ENCODE measurements at regions not wholly inside any gene's neighbourhood (a gene's known extent, or its start where the extent isn't known, plus 50 kb on each side); places are given as distances from the start of the nearest gene placed in this dataset.
"Not testable (repeated sequence)": the region's sequence is repeated elsewhere in the genome, so short reads cannot be mapped to it uniquely, and the experiment has no call there.

- no peak for DNase-seq (ENCODE audit: low spot score)
Measured at GRCh38 chr14:71536927-71537772, 395.1 kb upstream of the RGS6 start.

- DNase-seq (ENCODE audit: low spot score): no peak
Measured at GRCh38 chr14:71538288-71538687, 393.9 kb upstream of the RGS6 start.

- DNase-seq (ENCODE audit: low spot score): no peak
Measured at GRCh38 chr14:71538938-71539649, 393.1 kb upstream of the RGS6 start.

GRCh38 chr14:71539650-71540285 is 392.5 kb upstream of the RGS6 start:
- no peak for DNase-seq (ENCODE audit: low spot score)

GRCh38 chr14:71541271-71541670 is 391.0 kb upstream of the RGS6 start:
- no peak for DNase-seq (ENCODE audit: low spot score)

GRCh38 chr14:71541973-71542690 is 390.1 kb upstream of the RGS6 start:
- DNase-seq (ENCODE audit: low spot score): no peak

GRCh38 chr14:71549421-71550050 is 382.7 kb upstream of the RGS6 start:
- DNase-seq (ENCODE audit: low spot score): no peak

GRCh38 chr14:71550367-71550766 is 381.9 kb upstream of the RGS6 start:
- DNase-seq (ENCODE audit: low spot score): no peak

GRCh38 chr14:71551291-71551950 is 380.8 kb upstream of the RGS6 start:
- no peak for DNase-seq (ENCODE audit: low spot score)

GRCh38 chr14:71552809-71553208 is 379.4 kb upstream of the RGS6 start:
- no peak for DNase-seq (ENCODE audit: low spot score)

GRCh38 chr14:71553779-71554178 is 378.4 kb upstream of the RGS6 start:
- DNase-seq (ENCODE audit: low spot score): no peak

GRCh38 chr14:71554323-71554722 is 377.9 kb upstream of the RGS6 start:
- DNase-seq (ENCODE audit: low spot score): no peak

GRCh38 chr14:71554959-71555612 is 377.1 kb upstream of the RGS6 start:
- no peak for DNase-seq (ENCODE audit: low spot score)

GRCh38 chr14:71555654-71556559 is 376.3 kb upstream of the RGS6 start:
- no peak for DNase-seq (ENCODE audit: low spot score)

GRCh38 chr14:71556730-71557129 is 375.5 kb upstream of the RGS6 start:
- DNase-seq (ENCODE audit: low spot score): no peak

- DNase-seq (ENCODE audit: low spot score): no peak
Measured at GRCh38 chr14:71557351-71557750, 374.9 kb upstream of the RGS6 start.

- not testable (repeated sequence) for DNase-seq (ENCODE audit: low spot score)
Measured at GRCh38 chr14:71558943-71559342, 373.3 kb upstream of the RGS6 start.

- DNase-seq (ENCODE audit: low spot score): no peak
Measured at GRCh38 chr14:71560751-71561150, 371.5 kb upstream of the RGS6 start.

- no peak for DNase-seq (ENCODE audit: low spot score)
Measured at GRCh38 chr14:71563492-71564153, 368.6 kb upstream of the RGS6 start.
